Kidney (tissue), 13 donors: ENCODE measurements at regions not wholly inside any gene's neighbourhood (a gene's known extent, or its start where the extent isn't known, plus 50 kb on each side); places are given as distances from the start of the nearest gene placed in this dataset.

Experiments used
- DNase-seq, 5 donors: peaks; one replicate each; pipeline ENCODE4 v3.0.0-alpha.2; 2013 to 2020
- FAIRE-seq: peaks from 2 replicates; lab custom pipeline; 2012; peaks lifted over from hg19 to GRCh38; lab: Jason Lieb, UNC
- H3K27ac ChIP-seq, 2 donors: one replicate each; pipeline ENCODE4 v1.7.0; 2013; ENCODE audit warnings: low read depth in 2 of 2, low read length in 2 of 2, inconsistent platforms in 1 of 2
- H3K27me3 ChIP-seq: one replicate; pipeline ENCODE4 v1.7.1; 2013; ENCODE audit warnings: low read length, inconsistent platforms; ENCODE audit not compliant: control insufficient read depth, insufficient read depth
- H3K36me3 ChIP-seq, 3 donors: one replicate each; pipeline versions ENCODE4 v1.7.0 to v1.7.1; 2013; ENCODE audit warnings: low read length in 3 of 3, control low read depth in 1 of 3, inconsistent platforms in 1 of 3; ENCODE audit not compliant: insufficient read depth in 3 of 3, control insufficient read depth in 2 of 3
- H3K4me1 ChIP-seq, 3 donors: one replicate each; pipeline versions ENCODE4 v1.7.0 to v1.7.1; 2013; ENCODE audit warnings: low read length in 3 of 3, inconsistent platforms in 1 of 3, low read depth in 1 of 3; ENCODE audit not compliant: control insufficient read depth in 2 of 3, insufficient read depth in 2 of 3
- H3K4me3 ChIP-seq, 3 donors: one replicate each; pipeline versions ENCODE4 v1.7.0 to v1.8.1; 2013; ENCODE audit warnings: low read length in 3 of 3, control low read depth in 1 of 3, inconsistent platforms in 1 of 3
- H3K9ac ChIP-seq, 3 donors: one replicate each; pipeline versions ENCODE4 v1.7.0 to v1.7.1; 2013; ENCODE audit warnings: low read length in 3 of 3, control low read depth in 1 of 3, inconsistent platforms in 1 of 3
- H3K9me3 ChIP-seq, 3 donors: one replicate each; pipeline versions ENCODE4 v1.7.0 to v1.7.1; 2013; ENCODE audit warnings: low read length in 3 of 3, control low read depth in 1 of 3, inconsistent platforms in 1 of 3; ENCODE audit not compliant: control insufficient read depth in 2 of 3, insufficient read depth in 1 of 3
- CTCF ChIP-seq: IDR thresholded peaks from 3 replicates; pipeline ENCODE4 v1.5.1; 2012; ENCODE audit warnings: mild to moderate bottlenecking, moderate library complexity, borderline replicate concordance; ENCODE audit not compliant: insufficient read depth; ENCODE audit errors: extremely low read depth
- intact Hi-C: fragments of 100-400 bp; cut with DNase I; formaldehyde crosslinking; loops from one replicate; pipeline ENCODE4 v1.11.1; 2022
- donor health status: control.
- donor health status: control.
- donor health status: control.
- donor health status: control.
- donor health status: control.
- donor health status: DM: yes; HTN: yes; CAD: no.
- donor health status: Normal renal cell carcinoma (clear cell type).

GRCh38 chr1:220380885-220381284 lies 108.6 kb upstream of the RAB3GAP2 start:
- Histone ChIP-seq H3K36me3 (no peaks in the 10 kb centered on the region), H3K27ac (no peak overlapping the region), H3K9ac (no peak overlapping the region), H3K4me3 (no peak overlapping the region), H3K9me3 (peaks cover 0 to 4% (median 0%) of the 10 kb centered on the region in 3 donors), H3K4me1 (no peaks in the 10 kb centered on the region), H3K27me3 (no peaks in the 10 kb centered on the region)
- no peak for FAIRE-seq
- DNase-seq: no peak
- intact Hi-C loops: no loop called here
- TF ChIP-seq CTCF: no peak

GRCh38 chr1:220378571-220379302 lies 106.5 kb upstream of the RAB3GAP2 start:
- Histone ChIP-seq H3K9ac (no peak overlapping the region), H3K27me3 (no peaks in the 10 kb centered on the region), H3K27ac (no peak overlapping the region), H3K9me3 (no peaks in the 10 kb centered on the region), H3K4me1 (no peaks in the 10 kb centered on the region), H3K4me3 (no peak overlapping the region), H3K36me3 (no peaks in the 10 kb centered on the region)
- no peak for TF ChIP-seq CTCF
- no peak for DNase-seq
- FAIRE-seq: no peak
- intact Hi-C loops: no loop called here

GRCh38 chr1:220375715-220376114 lies 103.5 kb upstream of the RAB3GAP2 start:
- FAIRE-seq: no peak
- no peaks in the 10 kb centered on the region for H3K36me3 ChIP-seq
- no peaks in the 10 kb centered on the region for H3K9me3 ChIP-seq
- no peak overlapping the region for H3K27ac ChIP-seq
- no peak for TF ChIP-seq CTCF
- H3K4me1 ChIP-seq: no peaks in the 10 kb centered on the region
- H3K27me3 ChIP-seq: no peaks in the 10 kb centered on the region
- intact Hi-C loops: no loop called here
- no peak overlapping the region for H3K9ac ChIP-seq
- no peak for DNase-seq
- no peak overlapping the region for H3K4me3 ChIP-seq

- H3K9me3 ChIP-seq: no peaks in the 10 kb centered on the region
- DNase-seq (no peak), FAIRE-seq (no peak)
- H3K4me1 ChIP-seq: no peaks in the 10 kb centered on the region
- no peak overlapping the region for H3K27ac ChIP-seq
- H3K4me3 ChIP-seq: no peak overlapping the region
- no peaks in the 10 kb centered on the region for H3K36me3 ChIP-seq
- no peaks in the 10 kb centered on the region for H3K27me3 ChIP-seq
- TF ChIP-seq CTCF: no peak
- intact Hi-C loops: no loop called here
- H3K9ac ChIP-seq: no peak overlapping the region
Measured at GRCh38 chr1:220374449-220374848, 102.2 kb upstream of the RAB3GAP2 start.
